HG03460 (cell line): ENCODE measurements at regions not wholly inside any gene's neighbourhood (a gene's known extent, or its start where the extent isn't known, plus 50 kb on each side); places are given as distances from the start of the nearest gene placed in this dataset.
"Not testable (repeated sequence)": the region's sequence is repeated elsewhere in the genome, so short reads cannot be mapped to it uniquely, and the experiment has no call there.

Experiments used
- ATAC-seq: cut with Tn5 transposase; IDR thresholded peaks from one replicate; pipeline ENCODE4 v1.9.1; 2021; ENCODE audit not compliant: unreplicated experiment

DNA sequence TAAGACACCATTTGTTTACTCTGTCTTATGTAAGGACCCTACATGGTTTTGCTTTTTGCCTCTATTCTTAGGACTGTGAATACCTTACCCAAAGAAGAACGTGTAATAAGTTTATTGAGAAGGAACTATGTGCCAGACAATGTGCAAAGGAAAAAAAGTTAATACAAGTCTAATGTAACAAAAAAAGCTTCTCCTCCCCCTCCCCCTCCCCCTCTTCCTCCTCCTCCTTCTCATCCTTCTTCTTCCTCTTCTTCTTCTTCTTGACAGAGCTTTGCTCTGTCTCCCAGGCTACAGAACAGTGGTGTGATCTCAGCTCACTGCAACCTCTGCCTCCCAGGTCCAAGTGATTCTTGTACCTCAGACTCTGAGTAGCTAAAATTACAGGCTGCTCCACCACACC, 50.9 kb upstream of the MITF start:
- no peak for ATAC-seq

DNA sequence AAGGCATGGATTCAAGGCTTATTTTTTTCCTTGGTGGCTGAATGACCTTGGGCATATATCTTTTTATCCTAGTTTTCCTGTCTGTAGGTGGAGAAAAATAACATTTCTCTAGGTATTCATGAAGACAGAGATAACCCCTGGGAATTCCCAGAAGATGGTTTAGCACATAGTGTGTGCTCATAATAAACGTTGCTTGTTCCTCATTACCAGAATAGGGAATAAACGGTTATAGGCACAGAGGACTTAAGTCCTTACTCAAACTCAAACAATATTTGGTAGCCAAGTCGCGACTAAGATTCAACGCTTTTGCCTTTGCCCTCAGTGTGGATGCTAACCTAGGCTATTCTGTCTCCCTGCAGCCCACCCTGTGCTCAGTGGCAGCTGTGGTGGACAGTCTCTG, 51.6 kb upstream of the MITF start:
- ATAC-seq = no peak

DNA sequence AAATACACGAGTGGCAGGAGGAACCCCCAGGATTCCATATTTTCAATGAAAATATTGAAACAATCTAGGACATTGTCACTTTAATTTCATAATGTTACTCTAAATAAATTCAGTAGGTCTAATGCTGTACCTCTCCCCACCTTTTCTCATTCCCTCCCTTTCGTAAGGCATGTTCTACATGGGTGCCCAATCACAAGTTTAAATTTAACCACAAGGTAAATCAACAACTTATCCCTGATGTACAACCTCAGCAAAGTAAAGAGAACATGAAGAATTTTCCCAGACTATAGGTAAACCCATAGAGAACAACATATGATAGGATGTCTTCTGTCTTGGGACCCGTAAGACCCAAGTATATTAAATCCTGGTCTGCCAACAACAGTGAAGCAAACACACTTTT, 53.2 kb upstream of the MITF start:
- no peak for ATAC-seq

DNA sequence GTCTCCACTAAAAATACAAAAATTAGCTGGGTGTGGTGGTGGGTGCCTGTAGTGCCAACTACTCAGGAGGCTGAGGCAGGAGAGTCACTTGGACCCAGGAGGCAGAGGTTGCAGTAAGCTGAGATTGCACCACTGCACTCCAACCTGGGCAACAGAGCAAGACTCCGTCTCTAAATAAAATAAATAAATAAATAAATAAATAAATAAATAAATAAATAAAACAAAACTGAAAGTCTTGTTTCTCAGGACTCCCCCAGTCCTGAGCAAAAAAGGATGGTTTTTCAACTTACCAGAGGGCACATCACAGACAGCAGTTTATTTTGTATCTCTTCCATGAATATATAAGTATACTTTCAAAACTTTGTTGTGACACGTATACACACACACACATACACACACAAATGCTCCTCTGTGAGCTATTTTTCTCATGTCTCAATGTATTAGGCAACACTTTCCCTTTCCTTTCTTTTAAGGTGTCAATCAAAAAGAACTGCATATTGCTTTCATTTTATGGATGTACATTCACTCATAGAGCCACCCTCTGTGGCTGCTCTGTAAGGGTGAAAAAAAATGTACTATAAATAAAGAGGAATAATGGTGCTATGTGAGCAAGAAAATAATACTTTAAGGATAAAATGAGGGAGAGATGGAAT, 54.8 kb upstream of the MITF start:
- ATAC-seq = no peak

DNA sequence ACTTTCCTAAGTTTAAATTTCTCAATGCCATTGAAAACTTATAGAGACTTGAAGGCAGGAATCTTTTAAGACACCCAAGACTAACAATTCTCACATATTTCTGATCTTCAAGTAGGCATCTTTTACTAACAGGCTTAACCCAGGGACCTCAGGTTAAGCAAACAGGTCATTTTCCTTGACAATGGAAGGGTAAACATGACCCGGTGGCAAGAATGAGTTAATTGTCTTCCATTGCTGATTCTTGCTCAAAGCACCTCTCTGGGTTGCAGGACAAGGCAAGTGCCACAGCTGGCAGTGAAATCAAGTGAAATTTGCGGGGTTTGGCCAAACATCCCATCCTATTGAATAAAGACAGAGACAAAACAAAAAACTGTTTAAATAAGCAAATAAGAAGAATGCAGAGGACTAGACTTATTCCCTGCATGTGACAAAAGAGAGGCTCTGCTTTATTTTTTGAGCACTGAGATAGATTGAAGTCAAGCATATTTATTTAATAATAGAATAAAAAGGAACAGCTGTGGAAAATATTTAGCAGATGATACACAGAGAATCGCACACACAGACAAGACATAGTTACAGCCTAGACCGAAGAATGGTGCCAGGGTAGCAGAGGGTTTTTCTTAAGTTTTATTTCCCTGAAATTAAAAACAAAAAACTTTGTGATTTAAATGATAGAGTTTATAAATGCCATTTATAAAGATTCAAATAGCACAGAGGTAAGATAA, 56.0 kb upstream of the MITF start:
- ATAC-seq = no peak

DNA sequence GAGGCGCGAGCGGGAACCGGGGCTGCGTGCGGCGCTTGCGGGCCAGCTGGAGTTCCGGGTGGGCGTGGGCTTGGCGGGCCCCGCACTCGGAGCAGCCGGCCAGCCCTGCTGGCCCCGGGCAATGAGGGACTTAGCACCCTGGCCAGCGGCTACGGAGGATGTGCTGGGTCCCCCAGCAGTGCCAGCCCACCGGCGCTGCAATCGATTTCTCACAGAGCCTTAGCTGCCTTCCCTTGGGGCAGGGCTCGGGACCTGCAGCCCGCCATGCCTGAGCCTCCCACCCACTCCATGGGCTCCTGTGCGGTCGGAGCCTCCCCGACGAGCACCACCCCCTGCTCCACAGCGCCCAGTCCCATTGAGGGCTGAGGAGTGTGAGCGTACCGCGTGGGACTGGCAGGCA, 61.8 kb upstream of the MITF start:
- ATAC-seq = not testable (repeated sequence)

DNA sequence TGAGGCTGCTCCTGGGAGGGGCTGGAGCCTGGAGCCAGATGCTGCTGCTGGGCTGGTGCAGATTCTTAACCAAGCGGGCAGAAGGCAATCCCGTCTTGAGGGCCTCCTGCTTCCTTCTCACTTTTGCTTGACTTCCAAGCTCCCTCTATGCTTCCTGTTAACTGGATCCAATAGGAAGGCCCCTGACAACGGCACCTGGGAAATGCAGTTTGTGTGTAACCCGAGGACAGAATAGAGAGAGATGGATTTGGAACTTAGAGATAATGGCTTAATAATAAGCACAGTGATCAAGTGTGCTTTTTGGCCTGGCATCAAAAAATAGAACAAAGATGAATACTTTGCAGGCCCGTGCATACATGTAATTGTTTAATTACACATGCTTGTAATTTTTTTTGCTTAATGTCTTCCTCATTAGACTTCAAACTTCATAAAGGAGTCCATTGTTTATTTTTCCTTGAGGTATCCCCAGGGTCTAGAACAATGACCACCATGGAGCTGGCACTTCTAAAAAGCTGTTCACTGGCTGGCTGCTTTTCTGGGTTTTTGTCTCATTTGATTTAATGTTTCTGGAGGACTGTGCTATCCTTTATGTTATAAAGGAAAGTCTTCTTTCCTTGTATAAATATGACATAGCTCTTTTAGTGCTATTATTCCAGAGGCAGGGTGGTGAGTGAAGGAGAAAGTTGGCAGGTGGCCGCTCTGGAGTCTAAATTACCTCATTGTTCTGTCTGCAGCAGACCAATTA, 63.3 kb upstream of the MITF start:
- ATAC-seq = no peak

DNA sequence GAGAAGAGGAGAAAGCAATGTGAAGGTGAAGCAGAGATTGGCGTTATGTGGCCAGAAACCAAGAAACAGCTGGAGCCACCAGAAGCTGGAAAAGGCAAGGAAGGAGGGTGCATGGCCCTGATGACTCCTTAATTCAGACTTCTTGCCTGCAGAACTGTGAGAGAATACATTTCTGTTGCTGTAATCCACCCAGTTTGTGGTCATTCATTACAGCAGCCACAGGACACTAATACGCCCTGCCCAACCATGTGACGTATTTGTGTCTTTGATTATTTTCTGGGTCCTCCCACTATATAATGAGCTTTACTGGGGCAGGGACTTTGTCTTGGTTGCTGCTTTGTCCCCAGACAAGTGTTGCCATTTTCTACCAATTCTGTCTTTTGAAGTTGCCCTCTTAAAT, 64.5 kb upstream of the MITF start:
- no peak for ATAC-seq

DNA sequence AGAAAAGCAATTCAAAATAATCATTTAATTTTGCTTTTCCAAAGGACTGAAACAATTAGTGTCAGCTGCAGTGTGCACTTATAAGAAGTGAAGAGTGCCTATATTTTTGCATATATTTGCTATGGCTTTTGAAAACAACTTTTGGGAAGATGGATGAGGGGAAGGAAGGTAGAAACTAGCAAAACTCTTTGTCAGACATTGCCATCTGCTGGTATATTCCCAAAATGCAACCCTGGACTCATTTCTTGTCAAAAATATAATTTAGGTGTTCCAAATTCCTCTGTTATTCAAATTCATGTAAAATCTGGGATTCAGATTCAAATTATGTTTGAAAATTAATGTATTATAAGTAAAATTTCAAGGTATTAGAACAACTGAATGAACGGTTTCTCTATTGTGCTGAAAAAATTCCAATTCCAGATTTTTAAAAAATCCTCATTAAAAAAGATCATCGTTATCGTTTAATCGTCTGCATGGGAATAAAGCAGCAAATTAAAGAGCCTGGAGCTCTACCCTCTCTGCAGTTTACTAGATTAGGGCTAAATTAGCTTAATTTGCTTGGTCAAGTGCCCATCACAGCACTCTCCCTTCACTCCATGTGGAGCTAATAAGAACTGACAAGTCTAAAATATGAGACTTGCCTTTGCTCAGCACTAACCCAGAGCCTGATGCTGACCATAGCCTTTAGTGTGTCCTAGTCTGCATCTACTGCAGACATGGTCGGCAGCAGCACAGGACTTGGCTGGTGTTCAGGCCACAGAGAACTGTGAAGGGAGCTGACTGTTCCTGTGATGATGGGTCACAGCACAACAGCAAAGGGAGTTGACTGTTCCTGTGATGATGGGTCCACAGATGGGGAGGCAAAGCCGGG, 67.9 kb upstream of the MITF start:
- ATAC-seq = no peak

DNA sequence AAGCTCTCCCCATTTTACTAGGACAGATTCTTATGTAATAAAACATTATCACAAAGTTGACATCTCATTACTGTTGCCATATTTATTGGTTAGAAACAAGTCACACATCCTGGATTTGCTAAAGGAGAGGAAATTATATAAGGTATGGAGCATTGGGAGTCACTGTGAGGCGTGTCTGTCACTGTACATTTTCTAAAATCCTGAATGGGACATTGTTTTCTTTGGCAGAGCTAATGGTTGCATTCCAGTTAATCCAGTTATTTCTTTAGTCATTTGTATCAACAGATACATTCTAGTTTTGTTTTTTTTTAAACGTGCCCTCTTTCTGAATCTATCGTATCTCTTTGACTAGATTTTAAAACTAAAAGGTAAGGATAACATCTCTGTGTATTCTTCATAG, 70.2 kb upstream of the MITF start:
- ATAC-seq = no peak

DNA sequence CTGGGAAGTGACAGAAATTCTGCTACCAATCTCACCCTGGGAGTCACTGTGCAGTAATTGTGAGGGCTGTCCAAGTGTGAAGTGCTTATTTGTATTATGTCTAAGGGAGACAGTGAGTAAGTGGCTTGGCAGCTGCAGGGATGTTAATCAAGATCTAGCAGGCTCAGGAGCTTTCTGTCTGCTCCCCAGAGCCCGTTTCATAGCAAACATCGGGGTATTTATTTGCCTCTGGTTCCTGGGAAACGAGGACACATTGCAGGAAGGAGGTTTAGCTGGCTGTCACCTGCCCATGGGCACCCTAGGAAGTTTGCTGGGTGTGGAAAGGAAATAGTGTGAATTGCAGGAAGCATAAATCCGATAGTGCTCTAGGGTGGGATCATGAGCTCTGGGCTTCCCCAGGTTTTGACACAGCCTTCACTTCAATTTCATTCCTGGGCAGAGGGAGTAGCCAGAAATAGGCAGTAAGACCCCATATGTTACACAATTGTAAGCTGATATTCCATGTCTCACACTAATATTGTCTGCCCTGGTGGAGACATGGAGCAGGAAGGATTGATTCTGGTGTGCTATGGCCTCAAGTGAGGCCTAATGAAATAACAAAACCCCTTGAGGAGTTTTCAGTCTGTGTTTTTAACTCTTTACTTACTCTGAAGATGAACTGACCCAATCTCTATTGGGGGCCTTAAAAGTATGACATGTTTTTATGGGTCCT, 74.1 kb upstream of the MITF start:
- ATAC-seq = no peak

DNA sequence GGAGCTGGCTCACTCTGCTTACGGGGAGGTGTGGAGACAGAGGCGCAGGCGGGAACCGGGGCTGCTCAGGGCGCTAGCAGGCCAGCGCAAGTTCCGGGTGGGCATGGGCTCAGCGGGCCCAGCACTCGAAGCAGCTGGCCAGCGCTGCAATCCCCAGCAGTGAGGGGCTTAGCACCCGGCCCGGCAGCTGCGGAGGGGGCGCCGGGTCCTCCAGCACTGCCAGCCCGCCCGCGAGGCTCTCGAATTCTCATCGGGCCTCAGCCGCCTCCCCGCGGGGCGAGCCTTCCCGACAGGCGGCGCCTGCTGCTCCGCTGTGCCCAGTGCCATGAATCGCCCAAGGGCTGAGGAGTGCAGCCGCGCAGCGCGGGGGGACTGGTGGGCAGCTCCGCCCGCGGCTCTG, 78.6 kb upstream of the MITF start:
- no peak for ATAC-seq

DNA sequence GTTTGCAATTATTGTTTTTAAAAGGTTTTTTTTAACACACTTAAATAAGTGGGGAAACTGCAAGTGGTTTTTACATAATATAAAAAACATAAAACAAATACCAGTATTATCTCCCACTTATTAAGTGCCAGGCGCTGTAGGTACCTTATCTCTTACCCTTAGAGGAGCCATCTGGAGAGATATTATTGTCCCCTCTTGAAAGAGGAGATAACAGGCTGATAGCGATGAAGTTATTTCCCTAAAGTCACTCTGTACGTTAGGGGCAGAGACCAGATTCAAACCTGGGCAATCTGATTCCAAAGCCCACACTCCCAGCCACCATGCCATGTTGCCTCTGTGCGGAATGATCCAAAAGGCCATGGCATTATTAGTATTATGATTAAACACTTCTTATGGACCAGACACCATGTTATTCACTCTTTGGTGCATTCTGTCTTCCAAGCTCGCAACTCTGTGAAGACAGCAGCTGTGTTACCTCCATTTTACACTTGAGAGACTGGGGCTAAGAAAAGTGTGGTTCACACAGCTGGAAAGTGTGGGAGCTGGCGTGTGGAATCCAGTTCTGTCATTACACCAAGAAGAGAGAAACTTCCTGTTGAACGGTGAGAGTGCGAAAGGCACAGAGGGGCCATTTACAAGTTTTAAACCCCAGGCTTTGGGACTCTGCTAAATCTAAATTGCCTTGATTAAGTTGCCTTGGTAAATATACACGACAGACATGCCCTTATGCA, 79.9 kb upstream of the MITF start:
- ATAC-seq = no peak

DNA sequence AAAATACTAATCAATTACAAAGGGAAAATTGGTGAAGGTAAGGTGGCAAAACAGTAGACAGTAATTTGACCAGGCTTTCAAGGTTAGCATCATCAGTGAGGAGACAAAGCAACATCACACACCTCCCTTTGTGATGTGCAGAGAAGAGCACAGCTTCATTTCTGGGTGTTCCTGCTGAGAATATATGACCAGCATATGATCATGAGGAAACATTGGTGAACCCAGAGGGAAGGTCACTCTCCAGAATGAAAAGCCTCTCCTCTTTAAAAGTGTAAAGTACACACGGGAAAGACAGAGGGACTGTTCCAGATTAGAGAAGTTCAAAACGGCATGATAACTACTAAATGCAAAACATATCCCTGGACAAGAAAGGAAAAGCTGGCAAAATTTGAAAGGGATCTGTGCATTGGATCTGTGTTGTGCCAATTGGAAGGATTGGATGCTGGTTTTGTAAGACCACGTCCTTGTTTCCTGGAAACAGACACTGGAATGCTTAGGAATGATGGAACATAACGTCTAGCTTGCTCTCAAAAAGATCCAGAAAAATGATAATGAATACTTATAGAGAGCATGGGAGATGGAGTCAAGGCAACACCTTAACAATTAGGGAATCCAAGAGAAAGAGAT, 80.6 kb upstream of the MITF start:
- ATAC-seq = no peak

DNA sequence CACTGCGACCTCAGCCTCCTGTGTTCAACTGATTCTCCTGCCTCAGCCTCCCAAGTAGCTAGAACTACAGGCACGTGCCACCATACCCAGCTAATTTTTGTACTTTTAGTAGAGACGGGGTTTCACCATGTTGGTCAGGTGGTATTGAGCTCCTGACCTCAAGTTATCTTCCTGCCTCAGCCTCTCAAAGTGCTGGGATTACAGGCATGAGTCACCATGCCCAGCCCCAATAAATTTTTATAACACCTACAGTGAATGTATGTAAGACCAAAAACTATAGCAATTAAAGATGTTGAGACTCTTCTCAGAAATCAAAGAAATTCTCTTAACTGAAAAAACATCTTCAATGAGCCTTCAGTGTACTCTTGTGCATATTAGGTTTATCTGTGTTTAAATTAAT, 82.2 kb upstream of the MITF start:
- not testable (repeated sequence) for ATAC-seq

DNA sequence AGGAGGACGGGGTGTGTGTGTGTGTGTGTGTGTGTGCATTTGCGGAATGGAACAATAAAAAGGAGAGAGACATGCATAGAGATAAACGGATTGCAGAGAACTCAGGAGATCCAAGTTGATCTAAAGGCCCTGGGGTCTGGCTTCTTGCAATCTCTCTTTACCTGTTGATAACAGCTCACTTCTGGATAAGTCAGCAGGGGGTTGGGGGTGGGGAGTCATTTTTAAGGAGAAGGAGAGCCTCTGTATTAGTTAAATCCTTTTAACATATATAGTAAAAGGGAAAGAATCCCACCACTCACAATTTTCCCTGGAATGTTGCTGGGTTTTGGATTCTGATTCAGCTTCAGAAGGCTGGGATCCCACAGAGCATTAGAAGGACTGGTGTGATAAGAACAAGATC, 87.5 kb upstream of the MITF start:
- ATAC-seq = no peak

DNA sequence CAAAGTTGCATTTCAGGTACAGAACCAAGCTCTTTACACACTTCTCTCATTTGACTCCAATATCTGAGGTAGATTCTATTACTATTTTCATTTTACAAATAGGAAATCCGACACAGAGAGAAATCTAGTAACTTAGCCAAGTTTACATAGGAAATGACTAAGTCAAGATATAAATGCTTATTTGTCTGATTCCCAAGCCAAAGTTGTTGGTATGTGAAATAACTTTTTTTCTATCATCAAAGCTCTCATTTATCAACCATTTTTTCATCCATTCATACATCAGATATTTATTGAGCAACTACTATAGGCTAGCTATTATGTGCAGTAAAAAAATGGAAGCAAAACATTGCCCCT, 89.2 kb upstream of the MITF start:
- no peak for ATAC-seq

DNA sequence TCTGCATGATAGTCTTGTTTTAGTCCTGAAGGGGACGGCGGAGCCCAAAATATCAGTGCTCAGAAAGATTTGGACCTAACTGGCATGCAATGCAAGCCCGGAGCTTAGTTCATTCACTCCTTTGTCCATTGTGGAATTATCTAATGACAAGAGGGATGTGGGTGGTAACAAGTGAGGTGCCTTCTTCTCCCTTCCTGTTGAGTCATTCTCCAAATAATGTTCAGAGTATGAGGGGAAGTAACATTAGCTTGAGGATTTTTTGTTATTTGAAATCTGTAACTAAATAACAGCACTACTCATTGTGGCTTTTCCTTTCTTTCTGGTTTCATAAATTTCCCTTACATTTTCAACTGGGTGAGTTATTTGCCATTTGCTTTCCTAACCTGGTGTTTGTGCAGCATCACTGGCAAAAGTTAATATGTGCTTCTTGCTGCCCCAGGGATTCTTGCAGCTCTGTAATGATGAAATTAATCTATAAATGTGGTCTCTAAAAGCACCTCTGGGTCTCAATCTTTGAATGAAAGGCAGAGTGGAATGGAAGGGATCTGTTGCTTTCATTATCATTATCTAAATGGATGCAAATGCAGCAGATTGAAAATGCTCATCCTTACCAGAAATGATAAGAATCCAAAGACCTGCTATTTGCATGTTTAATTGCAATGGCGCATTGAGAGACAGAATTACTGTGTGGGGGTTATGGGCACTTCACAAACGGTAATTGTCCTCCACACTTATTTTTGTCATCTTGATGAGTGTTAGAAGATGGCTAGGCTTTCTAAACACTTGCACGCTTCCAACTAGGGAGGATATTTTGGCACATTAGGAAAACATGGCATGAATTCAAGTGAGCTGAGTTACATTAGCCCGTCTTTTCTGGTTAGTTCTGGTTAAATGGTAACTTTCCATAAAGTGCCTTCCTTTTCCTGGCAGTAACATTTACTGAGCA, 89.9 kb upstream of the MITF start:
- no peak for ATAC-seq

DNA sequence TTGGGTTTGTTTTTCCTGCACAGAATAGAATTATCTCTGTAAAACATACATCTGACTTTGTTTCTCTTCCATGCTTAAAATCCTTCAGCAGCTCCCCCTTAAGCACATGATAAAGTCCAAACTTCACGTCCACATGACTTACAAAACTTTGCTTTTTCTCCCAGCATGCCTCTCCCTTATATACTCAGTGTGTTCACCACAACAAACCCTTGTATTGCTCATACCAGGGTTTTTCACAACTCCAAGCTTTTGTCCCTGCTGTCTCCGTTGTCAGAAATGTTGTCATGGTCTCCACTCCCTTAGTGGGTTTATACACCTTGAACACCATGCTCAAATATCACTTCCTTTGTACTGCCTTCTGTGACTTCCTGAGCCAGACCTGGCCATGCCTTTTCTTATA, 91.1 kb upstream of the MITF start:
- no peak for ATAC-seq
